HFF-Myc (cell line): ENCODE measurements at regions not wholly inside any gene's neighbourhood (a gene's known extent, or its start where the extent isn't known, plus 50 kb on each side); places are given as distances from the start of the nearest gene placed in this dataset.

Experiments used
- DNase-seq: peaks from one replicate; pipeline ENCODE4 v3.0.0-alpha.2; 2011; ENCODE audit warnings: low read depth; ENCODE audit errors: extremely low read depth
- H3K4me3 ChIP-seq: replicated peaks from 2 replicates; pipeline ENCODE4 v1.5.1; 2011; ENCODE audit warnings: low read depth, mild to moderate bottlenecking, control low read depth, low read length
- CTCF ChIP-seq: IDR thresholded peaks from 2 replicates; pipeline ENCODE4 v1.5.1; 2012; ENCODE audit warnings: mild to moderate bottlenecking, low read depth, low read length, control low read depth; ENCODE audit errors: missing control alignments

DNA sequence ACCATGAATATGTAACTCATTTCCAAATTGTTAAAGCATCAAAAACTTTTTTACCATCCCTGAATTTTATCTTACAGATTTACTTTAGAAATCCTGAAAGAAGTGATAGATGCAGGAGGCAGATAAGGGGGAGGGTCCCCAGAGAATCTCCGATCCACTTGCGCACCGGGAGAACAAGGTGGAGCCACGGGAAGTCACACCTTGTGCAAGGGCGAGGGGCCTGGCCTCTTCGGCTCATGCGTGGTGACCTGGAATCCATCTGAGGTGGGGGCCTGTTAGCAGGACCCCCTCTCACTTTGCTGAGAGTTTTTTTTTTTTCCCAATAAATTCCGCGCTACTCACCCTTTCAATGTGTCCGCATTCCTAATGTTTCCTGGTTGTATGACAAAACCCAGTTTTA lies 80.2 kb upstream of the CDKN3 start:
- TF ChIP-seq CTCF = no peak

GRCh38 chr14:54317391-54317790 lies 79.4 kb upstream of the CDKN3 start:
- no peak for DNase-seq
- TF ChIP-seq CTCF = no peak
- H3K4me3 ChIP-seq = no peak overlapping the region

More for the DNA sequence above, 80.2 kb upstream of the CDKN3 start:
- no peak for DNase-seq
- no peak overlapping the region for H3K4me3 ChIP-seq

- DNase-seq = no peak
- H3K4me3 ChIP-seq = no peak overlapping the region
- TF ChIP-seq CTCF = no peak
Observed at GRCh38 chr14:54322246-54322645, 74.6 kb upstream of the CDKN3 start.

DNA sequence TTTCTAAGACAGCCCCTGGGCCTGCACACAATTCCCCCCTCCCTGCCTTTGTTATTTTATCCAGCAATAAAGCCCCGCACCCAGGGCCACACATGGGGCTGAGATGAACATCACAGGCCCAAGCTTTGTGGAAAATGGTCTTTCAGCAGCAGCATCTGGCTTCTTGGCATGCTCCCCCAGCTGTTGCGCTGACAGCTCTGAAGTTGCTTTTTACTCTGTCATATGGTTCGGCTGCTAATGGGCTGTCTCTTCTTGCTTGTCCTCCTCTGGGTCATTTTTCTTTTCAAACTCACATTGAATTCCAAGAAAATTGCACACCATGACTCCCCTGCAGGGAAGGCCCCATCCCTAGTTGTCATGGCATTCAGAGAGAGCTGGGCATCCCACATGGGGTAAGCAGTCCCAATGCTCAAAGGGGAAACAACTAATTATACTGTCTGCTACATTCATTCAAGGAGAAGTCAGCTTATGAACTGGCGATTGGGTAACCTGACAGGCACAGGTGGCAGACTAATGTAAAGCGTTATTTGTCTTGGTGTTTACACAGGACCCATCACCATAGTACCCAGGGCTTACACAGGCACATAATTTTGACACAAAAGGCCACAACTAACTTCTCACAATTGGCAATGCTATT lies 74.0 kb upstream of the CDKN3 start:
- H3K4me3 ChIP-seq = no peak overlapping the region
- no peak for TF ChIP-seq CTCF
- no peak for DNase-seq

GRCh38 chr14:54325766-54326165 lies 71.0 kb upstream of the CDKN3 start:
- TF ChIP-seq CTCF = no peak
- no peak overlapping the region for H3K4me3 ChIP-seq
- DNase-seq = no peak

DNA sequence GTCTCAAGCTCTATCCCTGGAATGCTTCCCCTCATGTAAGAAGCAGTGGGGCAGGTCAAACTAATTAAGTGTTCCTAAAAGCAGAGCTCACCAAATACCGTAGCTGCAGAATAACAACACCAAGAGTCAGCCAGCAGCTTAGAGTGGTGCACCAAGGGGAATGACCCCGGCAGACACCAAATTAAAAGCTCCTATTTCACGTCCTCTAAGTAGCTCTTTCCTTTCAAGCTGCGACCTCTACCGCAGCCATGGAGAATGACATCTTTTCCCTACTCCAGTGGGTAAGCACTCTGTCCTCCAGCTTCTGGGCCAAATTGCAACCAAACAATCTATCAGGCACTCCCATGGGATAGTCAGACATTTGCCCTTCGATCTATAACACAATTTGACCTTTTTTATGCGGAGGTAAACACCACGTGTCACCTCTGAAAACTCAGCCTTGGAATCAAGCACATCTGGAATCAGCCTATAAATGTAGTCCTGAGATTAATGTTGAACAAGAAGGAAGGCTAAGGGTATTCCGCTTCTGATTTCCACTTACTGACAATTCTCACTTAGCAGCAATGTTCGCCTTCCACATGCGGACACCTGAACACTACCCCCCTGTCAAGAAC lies 67.6 kb upstream of the CDKN3 start:
- DNase-seq = peak; percentile 76
- H3K4me3 ChIP-seq = no peak overlapping the region
- TF ChIP-seq CTCF = peak; percentile 85

- TF ChIP-seq CTCF = no peak
- H3K4me3 ChIP-seq = no peak overlapping the region
- DNase-seq = no peak
Observed at GRCh38 chr14:54330876-54331275, 65.9 kb upstream of the CDKN3 start.
